Liver (tissue), 2 donors: ENCODE measurements at regions not wholly inside any gene's neighbourhood (a gene's known extent, or its start where the extent isn't known, plus 50 kb on each side); places are given as distances from the start of the nearest gene placed in this dataset.

Experiments used
- CTCF ChIP-seq: fragments of 150-350 bp; IDR thresholded peaks from 2 replicates; pipeline ENCODE4 v1.5.1; 2017; ENCODE audit warnings: improper control_type of control experiment, low read depth, low read length; ENCODE audit not compliant: missing input control
- YY1 ChIP-seq: IDR thresholded peaks from 2 replicates; pipeline ENCODE4 v1.6.1; 2016; ENCODE audit warnings: antibody characterized with exemption, mild to moderate bottlenecking
- donor health status: healthy.

DNA sequence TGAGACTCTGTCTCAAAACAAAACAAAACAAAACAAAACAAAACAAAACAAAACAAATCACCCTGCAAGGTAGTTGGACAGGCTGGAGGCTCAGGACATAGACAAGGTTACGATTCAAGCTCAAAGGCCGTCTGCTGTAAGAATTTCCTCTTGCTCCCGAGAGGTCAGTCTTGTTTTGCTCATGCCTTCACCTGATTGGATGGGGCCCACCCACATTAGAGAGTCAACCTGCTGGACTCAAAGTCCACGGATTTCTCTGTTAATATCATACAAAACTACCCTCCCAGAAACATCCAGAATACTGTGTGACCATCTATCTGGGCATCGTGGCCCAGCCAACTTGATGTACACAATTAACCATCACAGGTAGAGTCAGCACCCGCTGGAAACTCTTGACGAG, 330.0 kb upstream of the EEF2KMT start:
- TF ChIP-seq YY1 (no peak), CTCF (no peak)
